Upper lobe of left lung (tissue), 4 donors: ENCODE measurements at regions not wholly inside any gene's neighbourhood (a gene's known extent, or its start where the extent isn't known, plus 50 kb on each side); places are given as distances from the start of the nearest gene placed in this dataset.

ENCODE experiments used
- CTCF ChIP-seq, 6 experiments: fragments of 450-650 bp in 4 of 6; fragments of 200-600 bp in 2 of 6; sonication (generic) in 2 of 6; IDR thresholded peaks; one replicate each; pipeline ENCODE4 v1.5.1; 2016 to 2019; ENCODE audit warnings: antibody characterized with exemption in 6 of 6
- POLR2AphosphoS5 ChIP-seq, 2 donors: sonication (generic); formaldehyde crosslinking; IDR thresholded peaks; one replicate each; pipeline ENCODE4 v1.5.1; 2017; ENCODE audit warnings: antibody characterized with exemption in 2 of 2

- TF ChIP-seq CTCF (IDR thresholded peaks at IDR 0.05) = no peak
- TF ChIP-seq POLR2AphosphoS5 (IDR thresholded peaks at IDR 0.05) = no peak
Measured at GRCh38 chr2:181324912-181325311, 132.3 kb upstream of the ITGA4 start.
